Epidermal melanocyte (primary cell): ENCODE measurements at regions not wholly inside any gene's neighbourhood (a gene's known extent, or its start where the extent isn't known, plus 50 kb on each side); places are given as distances from the start of the nearest gene placed in this dataset.

ENCODE experiments used
- DNase-seq: peaks from one replicate; pipeline ENCODE4 v3.0.0; 2011; ENCODE audit warnings: low spot score; ENCODE audit not compliant: insufficient read length

- DNase-seq: no peak
These were observed 166.8 kb downstream of the BCOR start for GRCh38 chrX:39930786-39931528.

- DNase-seq: no peak
These were observed 166.1 kb downstream of the BCOR start for GRCh38 chrX:39931529-39932282.

- DNase-seq: no peak
These were observed 162.2 kb downstream of the BCOR start for GRCh38 chrX:39935411-39936064.

GRCh38 chrX:39936886-39937770, 160.6 kb downstream of the BCOR start:
- no peak for DNase-seq

GRCh38 chrX:39938466-39938865, 159.3 kb downstream of the BCOR start:
- no peak for DNase-seq

GRCh38 chrX:39939678-39940077, 158.1 kb downstream of the BCOR start:
- DNase-seq: no peak

GRCh38 chrX:39941332-39941920, 156.3 kb downstream of the BCOR start:
- DNase-seq: no peak

GRCh38 chrX:39944416-39944815, 153.3 kb downstream of the BCOR start:
- no peak for DNase-seq

- no peak for DNase-seq
These were observed 152.0 kb downstream of the BCOR start for GRCh38 chrX:39945709-39946108.

- no peak for DNase-seq
These were observed 150.9 kb downstream of the BCOR start for GRCh38 chrX:39946822-39947221.

GRCh38 chrX:39948582-39948981, 149.2 kb downstream of the BCOR start:
- DNase-seq: no peak

GRCh38 chrX:39950018-39950688, 147.6 kb downstream of the BCOR start:
- DNase-seq: no peak

GRCh38 chrX:39952989-39953388, 144.8 kb downstream of the BCOR start:
- no peak for DNase-seq

- DNase-seq: no peak
These were observed 143.9 kb downstream of the BCOR start for GRCh38 chrX:39953879-39954278.

- DNase-seq: no peak
These were observed 142.9 kb downstream of the BCOR start for GRCh38 chrX:39954851-39955250.

GRCh38 chrX:39955625-39956024, 142.1 kb downstream of the BCOR start:
- no peak for DNase-seq

- no peak for DNase-seq
These were observed 140.9 kb downstream of the BCOR start for GRCh38 chrX:39956803-39957394.

- no peak for DNase-seq
These were observed 139.8 kb downstream of the BCOR start for GRCh38 chrX:39957816-39958566.

- DNase-seq: no peak
These were observed 138.9 kb downstream of the BCOR start for GRCh38 chrX:39958850-39959249.
